ENCODE measurements at regions not wholly inside any gene's neighbourhood (a gene's known extent, or its start where the extent isn't known, plus 50 kb on each side); places are given as distances from the start of the nearest gene placed in this dataset.

GRCh38 chr2:224165901-224166319 lies 126.8 kb upstream of the SERPINE2 start:
- no peak for TF ChIP-seq CTCF (IDR thresholded peaks at IDR 0.05)
- Histone ChIP-seq H3K4me3 (ENCODE audit: low read depth, low read length) (no peak overlapping the region), H3K4me2 (ENCODE audit: low read length) (no peak overlapping the region), H3K79me2 (no peaks in the 10 kb centered on the region), H3K36me3 (ENCODE audit: control insufficient read depth, insufficient read depth, low read length) (no peaks in the 10 kb centered on the region), H2AFZ (no peak overlapping the region), H3K9ac (no peak overlapping the region), H3K4me1 (no peaks in the 10 kb centered on the region), H3K27ac (no peak overlapping the region), H3K9me3 (ENCODE audit: control insufficient read depth, low read length) (no peaks in the 10 kb centered on the region), H3K27me3 (ENCODE audit: control insufficient read depth, insufficient read depth, low read length) (no peaks in the 10 kb centered on the region)

GRCh38 chr2:224163566-224164307 lies 124.7 kb upstream of the SERPINE2 start:
- Histone ChIP-seq H3K4me2 (ENCODE audit: low read length) (no peak overlapping the region), H3K27ac (no peak overlapping the region), H3K79me2 (no peaks in the 10 kb centered on the region), H3K9me3 (ENCODE audit: control insufficient read depth, low read length) (no peaks in the 10 kb centered on the region), H3K4me1 (no peaks in the 10 kb centered on the region), H3K4me3 (ENCODE audit: low read depth, low read length) (no peak overlapping the region), H3K27me3 (ENCODE audit: control insufficient read depth, insufficient read depth, low read length) (no peaks in the 10 kb centered on the region), H3K36me3 (ENCODE audit: control insufficient read depth, insufficient read depth, low read length) (no peaks in the 10 kb centered on the region), H2AFZ (no peak overlapping the region), H3K9ac (no peak overlapping the region)
- no peak for TF ChIP-seq CTCF (IDR thresholded peaks at IDR 0.05)

- no peak overlapping the region for H2AFZ ChIP-seq
- H3K27ac ChIP-seq, result no peak overlapping the region
- H3K4me2 ChIP-seq (ENCODE audit: low read length), result no peak overlapping the region
- no peak overlapping the region for H3K9ac ChIP-seq
- TF ChIP-seq CTCF (IDR thresholded peaks at IDR 0.05), result no peak
- no peaks in the 10 kb centered on the region for H3K79me2 ChIP-seq
- H3K4me1 ChIP-seq, result no peaks in the 10 kb centered on the region
- H3K36me3 ChIP-seq (ENCODE audit: control insufficient read depth, insufficient read depth, low read length), result no peaks in the 10 kb centered on the region
- no peaks in the 10 kb centered on the region for H3K27me3 ChIP-seq (ENCODE audit: control insufficient read depth, insufficient read depth, low read length)
- no peaks in the 10 kb centered on the region for H3K9me3 ChIP-seq (ENCODE audit: control insufficient read depth, low read length)
- no peak overlapping the region for H3K4me3 ChIP-seq (ENCODE audit: low read depth, low read length)
Measured at GRCh38 chr2:224162122-224162521, 123.0 kb upstream of the SERPINE2 start.

- no peak for TF ChIP-seq CTCF (IDR thresholded peaks at IDR 0.05)
- no peak overlapping the region for H3K4me2 ChIP-seq (ENCODE audit: low read length)
- H2AFZ ChIP-seq, result no peak overlapping the region
- no peaks in the 10 kb centered on the region for H3K79me2 ChIP-seq
- no peaks in the 10 kb centered on the region for H3K9me3 ChIP-seq (ENCODE audit: control insufficient read depth, low read length)
- no peak overlapping the region for H3K9ac ChIP-seq
- H3K36me3 ChIP-seq (ENCODE audit: control insufficient read depth, insufficient read depth, low read length), result no peaks in the 10 kb centered on the region
- H3K4me1 ChIP-seq, result no peaks in the 10 kb centered on the region
- no peaks in the 10 kb centered on the region for H3K27me3 ChIP-seq (ENCODE audit: control insufficient read depth, insufficient read depth, low read length)
- no peak overlapping the region for H3K4me3 ChIP-seq (ENCODE audit: low read depth, low read length)
- H3K27ac ChIP-seq, result no peak overlapping the region
Measured at GRCh38 chr2:224161712-224162111, 122.6 kb upstream of the SERPINE2 start.

GRCh38 chr2:224160917-224161316 lies 121.8 kb upstream of the SERPINE2 start:
- Histone ChIP-seq H3K9ac (no peak overlapping the region), H2AFZ (no peak overlapping the region), H3K9me3 (ENCODE audit: control insufficient read depth, low read length) (no peaks in the 10 kb centered on the region), H3K4me3 (ENCODE audit: low read depth, low read length) (no peak overlapping the region), H3K27ac (no peak overlapping the region), H3K36me3 (ENCODE audit: control insufficient read depth, insufficient read depth, low read length) (no peaks in the 10 kb centered on the region), H3K79me2 (no peaks in the 10 kb centered on the region), H3K4me2 (ENCODE audit: low read length) (no peak overlapping the region), H3K27me3 (ENCODE audit: control insufficient read depth, insufficient read depth, low read length) (no peaks in the 10 kb centered on the region), H3K4me1 (no peaks in the 10 kb centered on the region)
- no peak for TF ChIP-seq CTCF (IDR thresholded peaks at IDR 0.05)

Data from parathyroid adenoma (tissue), 2 donors.